Endometrial microvascular endothelial cells (primary cell): ENCODE measurements at regions not wholly inside any gene's neighbourhood (a gene's known extent, or its start where the extent isn't known, plus 50 kb on each side); places are given as distances from the start of the nearest gene placed in this dataset.

Source experiments
- in situ Hi-C: cut with HindIII; loops from 2 replicates; pipeline ENCODE4 v1.10.0; 2017; ENCODE audit warnings: low sequenced_read_pairs, low pct_unique_long_range_greater_than_20kb; ENCODE audit errors: inconsistent ontology term

- in situ Hi-C loops: no loop called here
Observed at GRCh38 chr5:165874851-165875250, 2369.4 kb downstream of the MAT2B start.

- in situ Hi-C loops: no loop called here
Observed at GRCh38 chr5:165876538-165876937, 2371.1 kb downstream of the MAT2B start.

GRCh38 chr5:165877475-165877874, 2372.1 kb downstream of the MAT2B start:
- in situ Hi-C loops: no loop called here

GRCh38 chr5:165881259-165881658, 2375.8 kb downstream of the MAT2B start:
- in situ Hi-C loops: no loop called here

- in situ Hi-C loops: no loop called here
Observed at GRCh38 chr5:165882099-165882498, 2376.7 kb downstream of the MAT2B start.

- in situ Hi-C loops: no loop called here
Observed at GRCh38 chr5:165885623-165886350, 2380.4 kb downstream of the MAT2B start.

- in situ Hi-C loops: no loop called here
Observed at GRCh38 chr5:165887147-165887546, 2381.7 kb downstream of the MAT2B start.

GRCh38 chr5:165892383-165892782, 2387.0 kb downstream of the MAT2B start:
- in situ Hi-C loops: no loop called here

- in situ Hi-C loops: no loop called here
Observed at GRCh38 chr5:165894916-165895315, 2389.5 kb downstream of the MAT2B start.

- in situ Hi-C loops: no loop called here
Observed at GRCh38 chr5:165903835-165904234, 2387.6 kb upstream of the WWC1 start.

GRCh38 chr5:165906871-165907270, 2384.6 kb upstream of the WWC1 start:
- in situ Hi-C loops: no loop called here

- in situ Hi-C loops: no loop called here
Observed at GRCh38 chr5:165913059-165913458, 2378.4 kb upstream of the WWC1 start.

- in situ Hi-C loops: no loop called here
Observed at GRCh38 chr5:165914456-165914855, 2377.0 kb upstream of the WWC1 start.

- in situ Hi-C loops: no loop called here
Observed at GRCh38 chr5:165919196-165919595, 2372.2 kb upstream of the WWC1 start.

- in situ Hi-C loops: no loop called here
Observed at GRCh38 chr5:165920655-165921054, 2370.8 kb upstream of the WWC1 start.

GRCh38 chr5:165928971-165929370, 2362.5 kb upstream of the WWC1 start:
- in situ Hi-C loops: no loop called here

GRCh38 chr5:165940541-165940940, 2350.9 kb upstream of the WWC1 start:
- in situ Hi-C loops: no loop called here

GRCh38 chr5:165956854-165957253, 2334.6 kb upstream of the WWC1 start:
- in situ Hi-C loops: no loop called here

GRCh38 chr5:165981671-165982070, 2309.8 kb upstream of the WWC1 start:
- in situ Hi-C loops: no loop called here

- in situ Hi-C loops: no loop called here
Observed at GRCh38 chr5:165996201-165996875, 2295.1 kb upstream of the WWC1 start.
